SK-N-DZ (cell line): ENCODE measurements at regions not wholly inside any gene's neighbourhood (a gene's known extent, or its start where the extent isn't known, plus 50 kb on each side); places are given as distances from the start of the nearest gene placed in this dataset.
"Not testable (repeated sequence)": the region's sequence is repeated elsewhere in the genome, so short reads cannot be mapped to it uniquely, and the experiment has no call there.

ENCODE experiments used
- DNase-seq: peaks from one replicate; pipeline ENCODE4 v3.0.0-alpha.2; 2015; ENCODE audit warnings: low spot score

GRCh38 chr7:136130511-136131303 is 153.5 kb upstream of the MTPN start:
- no peak for DNase-seq

GRCh38 chr7:136128050-136128449 is 150.9 kb upstream of the MTPN start:
- no peak for DNase-seq

GRCh38 chr7:136123352-136123751 is 146.2 kb upstream of the MTPN start:
- DNase-seq, result no peak

GRCh38 chr7:136122026-136122425 is 144.9 kb upstream of the MTPN start:
- DNase-seq, result no peak

- DNase-seq, result no peak
These were observed 140.4 kb upstream of the MTPN start for GRCh38 chr7:136117539-136117938.

- DNase-seq, result no peak
These were observed 139.0 kb upstream of the MTPN start for GRCh38 chr7:136116186-136116585.

- DNase-seq, result no peak
These were observed 138.0 kb upstream of the MTPN start for GRCh38 chr7:136114966-136115762.

GRCh38 chr7:136114467-136114866 is 137.3 kb upstream of the MTPN start:
- DNase-seq, result not testable (repeated sequence)

- not testable (repeated sequence) for DNase-seq
These were observed 131.9 kb upstream of the MTPN start for GRCh38 chr7:136109037-136109436.

GRCh38 chr7:136105191-136105590 is 128.0 kb upstream of the MTPN start:
- DNase-seq, result no peak

GRCh38 chr7:136104269-136104603 is 127.1 kb upstream of the MTPN start:
- DNase-seq, result no peak

- DNase-seq, result no peak
These were observed 126.5 kb upstream of the MTPN start for GRCh38 chr7:136103545-136104268.

GRCh38 chr7:136102881-136103280 is 125.7 kb upstream of the MTPN start:
- DNase-seq, result no peak

GRCh38 chr7:136092714-136093113 is 115.6 kb upstream of the MTPN start:
- not testable (repeated sequence) for DNase-seq

- DNase-seq, result no peak
These were observed 110.7 kb upstream of the MTPN start for GRCh38 chr7:136087881-136088280.

- DNase-seq, result no peak
These were observed 109.6 kb upstream of the MTPN start for GRCh38 chr7:136086712-136087111.

- no peak for DNase-seq
These were observed 102.8 kb upstream of the MTPN start for GRCh38 chr7:136079934-136080333.

GRCh38 chr7:136079478-136079892 is 102.3 kb upstream of the MTPN start:
- no peak for DNase-seq

GRCh38 chr7:136079066-136079465 is 101.9 kb upstream of the MTPN start:
- no peak for DNase-seq

GRCh38 chr7:136078630-136079029 is 101.5 kb upstream of the MTPN start:
- DNase-seq, result no peak

- DNase-seq, result no peak
These were observed 99.8 kb upstream of the MTPN start for GRCh38 chr7:136076954-136077353.

GRCh38 chr7:136074843-136075242 is 97.7 kb upstream of the MTPN start:
- DNase-seq, result no peak
